GM12878 (cell line): ENCODE measurements at regions not wholly inside any gene's neighbourhood (a gene's known extent, or its start where the extent isn't known, plus 50 kb on each side); places are given as distances from the start of the nearest gene placed in this dataset.

Experiments used
- ATAC-seq: fragments of 200-7000 bp; cut with Tn5 transposase; 3 replicates; pipeline ENCODE4 v1.9.1; 2020; ENCODE audit warnings: mild to moderate bottlenecking, moderate library complexity
- BruUV-seq: library from RNA; stranded (reverse); fragments of 400-500 nt; replicated peaks from 2 replicates; lab custom pipeline; 2021; lab: Mats Ljungman, UMichigan
- CTCF ChIA-PET: fragments of 300-600 bp; sonication (Branson Sonifier 250); formaldehyde crosslinking; extraction: SDS; loops from one replicate; lab custom pipeline; 2021; ENCODE audit warnings: inconsistent platforms; lab: Yijun Ruan, JAX
- POLR2A ChIA-PET: fragments of 350-600 bp; formaldehyde crosslinking; extraction: SDS; loops from one replicate; lab custom pipeline; 2021; ENCODE audit warnings: inconsistent platforms; lab: Charles Lee
- RAD21 ChIA-PET: fragments of 300-600 bp; sonication (Branson Sonifier 250); formaldehyde crosslinking; loops from one replicate; lab custom pipeline; 2023; ENCODE audit warnings: antibody characterized with exemption; ENCODE audit not compliant: unreplicated experiment; lab: Charles Lee
- SMC1A ChIA-PET: fragments of 300-600 bp; sonication (Branson Sonifier 250); formaldehyde crosslinking; loops from one replicate; lab custom pipeline; 2023; ENCODE audit not compliant: unreplicated experiment, uncharacterized antibody; lab: Charles Lee
- DNase-seq: peaks from one replicate; pipeline ENCODE4 v3.0.0-alpha.2; 2011; ENCODE audit warnings: low read depth, low spot score
- FAIRE-seq: peaks from 3 replicates; lab custom pipeline; 2011; peaks lifted over from hg19 to GRCh38; lab: Jason Lieb, UNC
- H2AFZ ChIP-seq: 2 replicates; pipeline ENCODE4 v1.6.0; 2011; ENCODE audit warnings: low read depth, low read length, control low read depth; ENCODE audit not compliant: control insufficient read depth
- H3K27ac ChIP-seq: 2 replicates; pipeline ENCODE4 v1.5.1; 2011; ENCODE audit warnings: control low read depth; ENCODE audit not compliant: control insufficient read depth, insufficient read depth
- H3K27me3 ChIP-seq, 2 experiments: replicated peaks in 1 of 2; 2 replicates each; pipeline versions ENCODE4 v1.6.0 to v1.6.1; 2011; ENCODE audit warnings: low read length in 1 of 2; ENCODE audit not compliant: control insufficient read depth in 2 of 2, insufficient read depth in 2 of 2
- H3K36me3 ChIP-seq, 2 experiments: 2 replicates each; pipeline ENCODE4 v1.5.1; 2011; ENCODE audit warnings: low read length in 1 of 2; ENCODE audit not compliant: control insufficient read depth in 2 of 2, insufficient read depth in 2 of 2
- H3K4me1 ChIP-seq: 2 replicates; pipeline ENCODE4 v1.6.1; 2011; ENCODE audit warnings: mild to moderate bottlenecking, low read length, moderate library complexity, mixed read lengths; ENCODE audit not compliant: control insufficient read depth, insufficient read depth
- H3K4me2 ChIP-seq: 2 replicates; pipeline ENCODE4 v1.6.0; 2011; ENCODE audit warnings: control low read depth; ENCODE audit not compliant: control insufficient read depth, insufficient read depth
- H3K4me3 ChIP-seq: fragments of 200-600 bp; sonication (generic); 2 replicates; pipeline ENCODE4 v1.5.1; 2016
- H3K79me2 ChIP-seq: 2 replicates; pipeline ENCODE4 v1.6.0; 2011; ENCODE audit warnings: low read length; ENCODE audit not compliant: control insufficient read depth, insufficient read depth
- H3K9ac ChIP-seq: 2 replicates; pipeline ENCODE4 v1.8.0; 2011; ENCODE audit warnings: low read length, control low read depth, mixed read lengths; ENCODE audit not compliant: control insufficient read depth, insufficient read depth
- H3K9me3 ChIP-seq: replicated peaks from 3 replicates; pipeline ENCODE4 v1.5.1; 2011; ENCODE audit warnings: mild to moderate bottlenecking, low read length; ENCODE audit not compliant: control insufficient read depth, insufficient read depth
- H4K20me1 ChIP-seq: 2 replicates; pipeline ENCODE4 v1.6.0; 2011; ENCODE audit not compliant: control insufficient read depth, insufficient read depth
- DPF2 ChIP-seq: fragments of 450-650 bp; IDR thresholded peaks from 2 replicates; pipeline ENCODE4 v1.6.1; 2017; ENCODE audit warnings: mild to moderate bottlenecking
- SMARCA5 ChIP-seq: fragments of 450-650 bp; IDR thresholded peaks from 2 replicates; pipeline ENCODE4 v1.6.1; 2017; ENCODE audit warnings: mild to moderate bottlenecking
- WGBS: methylation state at CpG from one replicate; pipeline ENCODE4 v1.1.6; 2016; ENCODE audit warnings: low lambda C conversion rate; ENCODE audit not compliant: insufficient replicate concordance, insufficient coverage; ENCODE audit errors: missing lambda C conversion rate; 5-methylcytosine and 5-hydroxymethylcytosine counted together
- in situ Hi-C: fragments of 300-500 bp; cut with MboI; formaldehyde crosslinking; loops from 9 replicates; pipeline ENCODE4 v1.14.3; 2018; ENCODE audit warnings: mixed read lengths
- intact Hi-C: fragments of 100-400 bp; cut with micrococcal nuclease; formaldehyde crosslinking; loops from one replicate; pipeline ENCODE4 v1.14.2; 2022; ENCODE audit not compliant: unreplicated experiment

DNA sequence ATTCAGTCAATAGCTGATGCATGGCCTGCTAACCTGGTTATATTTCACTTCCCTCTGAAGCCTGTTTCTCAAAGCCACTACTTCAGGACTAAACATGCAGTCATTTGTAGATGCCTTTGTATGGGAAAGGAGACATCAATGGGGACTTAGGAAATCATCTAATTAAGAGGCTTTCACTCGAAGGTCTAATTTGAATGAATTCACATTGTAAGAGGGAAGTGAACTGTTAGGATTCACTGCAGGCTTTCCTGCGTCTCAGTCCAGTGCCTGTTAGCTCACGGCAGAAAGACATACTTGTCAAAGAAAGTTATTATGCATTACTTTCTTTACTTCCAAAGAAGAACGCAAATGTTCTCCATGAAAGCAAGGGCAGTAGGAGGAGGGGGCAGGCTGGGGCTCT is 50.6 kb upstream of the CDK20 start:
- no peaks in the 10 kb centered on the region for H4K20me1 ChIP-seq
- no peak for FAIRE-seq
- no peak overlapping the region for H3K9ac ChIP-seq
- no peak overlapping the region for H3K4me2 ChIP-seq
- no peak overlapping the region for H3K27ac ChIP-seq
- no peak overlapping the region for H3K4me3 ChIP-seq
- 38% methylated on average over 4 of the region's 4 CpGs for WGBS
- intact Hi-C loops (no loop called here), in situ Hi-C loops (no loop called here)
- ChIA-PET POLR2A (no interaction called here), CTCF (no interaction called here), RAD21 (no interaction called here), SMC1A (no interaction called here)
- H3K9me3 ChIP-seq, result no peaks in the 10 kb centered on the region
- no peaks in the 10 kb centered on the region for H3K79me2 ChIP-seq
- TF ChIP-seq DPF2 (no peak), SMARCA5 (no peak)
- H3K36me3 ChIP-seq, result no peaks in the 10 kb centered on the region
- H2AFZ ChIP-seq, result no peak overlapping the region
- BruUV-seq, result no TSS peak
- no peaks in the 10 kb centered on the region for H3K4me1 ChIP-seq
- DNase-seq, result no peak
- no peak for ATAC-seq
- H3K27me3 ChIP-seq, result no peaks in the 10 kb centered on the region
